ENCODE measurements at regions not wholly inside any gene's neighbourhood (a gene's known extent, or its start where the extent isn't known, plus 50 kb on each side); places are given as distances from the start of the nearest gene placed in this dataset.

DNA sequence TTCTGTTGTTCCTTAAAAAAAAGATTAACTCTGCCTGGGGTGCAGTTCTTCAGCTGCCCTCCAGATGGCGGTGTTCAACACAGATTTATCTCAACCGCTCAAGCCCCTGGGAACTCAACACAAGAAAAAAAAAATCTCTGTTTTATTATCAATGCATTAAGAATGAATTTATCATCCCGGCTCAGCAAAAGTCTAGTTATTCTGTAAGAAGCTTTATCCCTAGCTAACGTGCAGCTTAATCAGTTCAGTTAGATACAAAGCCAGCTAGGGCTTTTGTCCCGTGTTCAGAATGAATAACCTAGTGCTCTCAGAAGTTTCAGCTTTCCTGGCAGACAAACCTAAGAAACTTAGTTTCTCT, 475.9 kb upstream of the CCL2 start:
- no peak overlapping the region for H3K4me3 Mint-ChIP-seq
- ATAC-seq (ENCODE audit: low read depth in 2 of 2) = no peak

GRCh38 chr17:33785281-33785680, 469.8 kb upstream of the CCL2 start:
- H3K27me3 Mint-ChIP-seq = peaks cover 8 to 17% (median 13%) of the 10 kb centered on the region in 3 donors
- no peak overlapping the region for H3K27ac Mint-ChIP-seq
- no peaks in the 10 kb centered on the region for H3K4me1 Mint-ChIP-seq
- H3K9me3 Mint-ChIP-seq = peaks cover 0 to 6% (median 0%) of the 10 kb centered on the region in 7 donors
- no peaks in the 10 kb centered on the region for H3K36me3 Mint-ChIP-seq
- ATAC-seq (ENCODE audit: low read depth in 2 of 2) = no peak
- no peak overlapping the region for H3K4me3 Mint-ChIP-seq
- no peak for DNase-seq

More for the DNA sequence above, 475.9 kb upstream of the CCL2 start:
- peaks cover 18 to 29% (median 22%) of the 10 kb centered on the region in 3 donors for H3K27me3 Mint-ChIP-seq
- H3K36me3 Mint-ChIP-seq = no peaks in the 10 kb centered on the region
- DNase-seq = peak; percentile 19
- H3K9me3 Mint-ChIP-seq = peaks cover 0 to 3% (median 0%) of the 10 kb centered on the region in 7 donors
- no peak overlapping the region for H3K27ac Mint-ChIP-seq
- H3K4me1 Mint-ChIP-seq = no peaks in the 10 kb centered on the region

DNA sequence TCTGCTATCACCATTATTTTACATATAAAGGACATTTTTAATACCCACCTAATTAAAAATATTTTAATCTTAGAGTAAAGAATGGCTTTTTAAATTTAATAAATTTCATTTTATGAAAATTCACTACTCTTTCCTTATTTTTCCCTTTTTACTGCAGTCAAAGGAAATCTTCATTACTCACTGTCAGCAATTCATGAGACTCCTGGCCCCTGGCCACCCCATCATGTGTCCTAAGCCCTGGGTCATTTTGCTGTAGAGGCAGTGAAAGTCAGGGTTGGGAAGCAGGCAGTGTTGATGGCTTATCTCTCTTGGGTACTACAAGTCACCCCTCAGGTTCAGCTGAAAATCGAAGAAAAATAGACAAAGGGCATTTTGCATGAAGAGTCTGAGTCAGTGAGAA, 468.6 kb upstream of the CCL2 start:
- H3K9me3 Mint-ChIP-seq = peaks cover 0 to 7% (median 0%) of the 10 kb centered on the region in 7 donors
- H3K27me3 Mint-ChIP-seq = peaks cover 8 to 26% (median 13%) of the 10 kb centered on the region in 3 donors
- no peak overlapping the region for H3K4me3 Mint-ChIP-seq
- no peaks in the 10 kb centered on the region for H3K36me3 Mint-ChIP-seq
- H3K27ac Mint-ChIP-seq = no peak overlapping the region
- ATAC-seq (ENCODE audit: low read depth in 2 of 2) = no peak
- H3K4me1 Mint-ChIP-seq = no peaks in the 10 kb centered on the region
- DNase-seq = no peak

- peaks cover 0 to 22% (median 7%) of the 10 kb centered on the region in 3 donors for H3K27me3 Mint-ChIP-seq
- ATAC-seq (ENCODE audit: low read depth in 2 of 2) = no peak
- DNase-seq = no peak
- no peaks in the 10 kb centered on the region for H3K4me1 Mint-ChIP-seq
- no peaks in the 10 kb centered on the region for H3K36me3 Mint-ChIP-seq
- peaks cover 0 to 7% (median 0%) of the 10 kb centered on the region in 7 donors for H3K9me3 Mint-ChIP-seq
- no peak overlapping the region for H3K4me3 Mint-ChIP-seq
- no peak overlapping the region for H3K27ac Mint-ChIP-seq
These were observed 465.4 kb upstream of the CCL2 start for GRCh38 chr17:33789658-33790057.

- DNase-seq = no peak
- ATAC-seq (ENCODE audit: low read depth in 2 of 2) = no peak
- Mint-ChIP-seq H3K27ac (no peak overlapping the region), H3K36me3 (no peaks in the 10 kb centered on the region), H3K27me3 (peaks cover 15 to 28% (median 16%) of the 10 kb centered on the region in 3 donors), H3K4me1 (no peaks in the 10 kb centered on the region), H3K4me3 (no peak overlapping the region), H3K9me3 (peaks cover 0 to 3% (median 0%) of the 10 kb centered on the region in 7 donors)
These were observed 457.9 kb upstream of the CCL2 start for GRCh38 chr17:33797181-33797580.

GRCh38 chr17:33798308-33798707, 456.8 kb upstream of the CCL2 start:
- Mint-ChIP-seq H3K4me3 (no peak overlapping the region), H3K27me3 (peaks cover 15 to 35% (median 23%) of the 10 kb centered on the region in 3 donors), H3K36me3 (no peaks in the 10 kb centered on the region), H3K4me1 (no peaks in the 10 kb centered on the region), H3K9me3 (peaks cover 0 to 3% (median 0%) of the 10 kb centered on the region in 7 donors), H3K27ac (no peak overlapping the region)
- DNase-seq = no peak
- ATAC-seq (ENCODE audit: low read depth in 2 of 2) = no peak

GRCh38 chr17:33802349-33803198, 452.5 kb upstream of the CCL2 start:
- no peak overlapping the region for H3K4me3 Mint-ChIP-seq
- ATAC-seq (ENCODE audit: low read depth in 2 of 2) (no peak), DNase-seq (no peak)
- no peak overlapping the region for H3K27ac Mint-ChIP-seq
- H3K9me3 Mint-ChIP-seq = peaks cover 0 to 3% (median 0%) of the 10 kb centered on the region in 7 donors
- no peaks in the 10 kb centered on the region for H3K4me1 Mint-ChIP-seq
- H3K36me3 Mint-ChIP-seq = no peaks in the 10 kb centered on the region
- H3K27me3 Mint-ChIP-seq = peaks cover 17 to 47% (median 39%) of the 10 kb centered on the region in 3 donors

DNA sequence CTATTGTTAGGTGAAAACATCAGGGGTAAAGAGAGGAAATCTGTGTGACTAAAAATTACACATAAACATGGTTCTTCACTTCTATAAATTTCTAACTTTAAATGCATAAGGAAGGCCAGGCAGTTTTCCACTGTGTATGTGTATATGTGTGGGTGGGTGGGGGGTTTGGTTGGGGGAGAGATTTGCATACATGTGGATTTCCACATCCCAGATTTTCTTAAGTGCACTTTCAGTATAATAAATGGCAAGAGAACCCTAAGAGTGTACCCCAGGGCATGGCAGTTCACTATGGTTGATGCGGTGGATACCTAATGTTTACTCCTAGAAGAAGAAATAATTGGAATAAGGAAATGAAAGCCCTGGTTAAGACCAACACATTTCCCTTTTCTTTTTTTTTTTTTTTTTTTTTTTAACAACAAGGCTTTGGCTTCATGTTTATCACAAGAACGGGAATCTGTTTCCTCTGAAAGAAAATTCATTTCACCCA, 451.8 kb upstream of the CCL2 start:
- H3K27me3 Mint-ChIP-seq = peaks cover 21 to 40% (median 34%) of the 10 kb centered on the region in 3 donors
- H3K4me1 Mint-ChIP-seq = no peaks in the 10 kb centered on the region
- no peak overlapping the region for H3K27ac Mint-ChIP-seq
- H3K36me3 Mint-ChIP-seq = no peaks in the 10 kb centered on the region
- H3K9me3 Mint-ChIP-seq = peaks cover 0 to 3% (median 0%) of the 10 kb centered on the region in 7 donors
- H3K4me3 Mint-ChIP-seq = no peak overlapping the region
- DNase-seq (no peak), ATAC-seq (ENCODE audit: low read depth in 2 of 2) (no peak)

DNA sequence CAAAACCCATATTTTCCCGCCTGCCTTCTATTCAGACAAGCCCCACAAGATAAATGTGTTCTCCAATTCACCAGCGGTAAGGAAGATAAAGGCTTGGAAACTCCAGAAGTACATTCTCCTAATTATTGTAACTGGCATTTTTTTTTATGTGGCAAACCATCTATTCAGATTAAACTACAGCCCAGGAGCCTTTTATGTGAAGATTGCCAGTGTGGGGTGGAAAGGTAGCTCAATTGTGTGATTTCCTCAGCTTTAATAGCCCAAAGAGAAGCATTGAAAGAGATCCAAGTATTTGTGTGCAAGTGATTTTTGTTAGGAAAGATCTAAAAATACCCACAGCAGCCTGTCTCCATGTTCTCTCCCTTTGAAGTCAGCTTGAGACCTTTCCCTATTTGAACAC, 451.4 kb upstream of the CCL2 start:
- H3K4me1 Mint-ChIP-seq = no peaks in the 10 kb centered on the region
- peaks cover 0 to 3% (median 0%) of the 10 kb centered on the region in 7 donors for H3K9me3 Mint-ChIP-seq
- H3K4me3 Mint-ChIP-seq = no peak overlapping the region
- ATAC-seq (ENCODE audit: low read depth in 2 of 2) (no peak), DNase-seq (no peak)
- H3K27me3 Mint-ChIP-seq = peaks cover 22 to 40% (median 33%) of the 10 kb centered on the region in 3 donors
- no peaks in the 10 kb centered on the region for H3K36me3 Mint-ChIP-seq
- no peak overlapping the region for H3K27ac Mint-ChIP-seq

DNA sequence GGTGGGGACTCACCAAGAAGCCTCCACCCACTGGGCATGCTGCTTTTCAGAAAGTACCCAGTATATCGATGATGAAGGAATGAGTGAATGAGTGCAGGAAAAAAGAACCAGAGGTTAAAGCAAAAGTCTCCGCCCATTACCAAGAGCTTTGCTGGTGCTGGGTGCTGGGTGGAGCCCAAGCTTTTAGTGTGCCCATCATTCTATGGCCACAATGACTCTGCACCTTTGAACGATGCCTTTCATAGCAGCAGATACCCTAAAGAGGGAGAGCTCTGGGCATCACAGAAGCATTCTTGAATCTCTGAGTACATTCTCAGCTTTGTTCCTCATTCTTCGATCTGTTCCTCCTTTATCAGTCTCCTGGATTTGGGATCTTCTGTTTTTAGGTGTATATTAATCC, 450.7 kb upstream of the CCL2 start:
- Mint-ChIP-seq H3K4me1 (no peaks in the 10 kb centered on the region), H3K36me3 (no peaks in the 10 kb centered on the region), H3K27me3 (peaks cover 22 to 39% (median 26%) of the 10 kb centered on the region in 3 donors), H3K9me3 (peaks cover 0 to 2% (median 0%) of the 10 kb centered on the region in 7 donors), H3K4me3 (no peak overlapping the region), H3K27ac (no peak overlapping the region)
- DNase-seq (no peak), ATAC-seq (ENCODE audit: low read depth in 2 of 2) (no peak)

- H3K27ac Mint-ChIP-seq = no peak overlapping the region
- no peaks in the 10 kb centered on the region for H3K36me3 Mint-ChIP-seq
- H3K4me1 Mint-ChIP-seq = no peaks in the 10 kb centered on the region
- ATAC-seq (ENCODE audit: low read depth in 2 of 2) (no peak), DNase-seq (no peak)
- H3K9me3 Mint-ChIP-seq = peaks cover 0 to 2% (median 0%) of the 10 kb centered on the region in 7 donors
- peaks cover 12 to 30% (median 23%) of the 10 kb centered on the region in 3 donors for H3K27me3 Mint-ChIP-seq
- no peak overlapping the region for H3K4me3 Mint-ChIP-seq
These were observed 448.5 kb upstream of the CCL2 start for GRCh38 chr17:33806631-33807030.

- no peaks in the 10 kb centered on the region for H3K36me3 Mint-ChIP-seq
- H3K4me1 Mint-ChIP-seq = no peaks in the 10 kb centered on the region
- DNase-seq (no peak), ATAC-seq (ENCODE audit: low read depth in 2 of 2) (no peak)
- H3K4me3 Mint-ChIP-seq = no peak overlapping the region
- peaks cover 0 to 2% (median 0%) of the 10 kb centered on the region in 7 donors for H3K9me3 Mint-ChIP-seq
- no peak overlapping the region for H3K27ac Mint-ChIP-seq
- peaks cover 12 to 22% (median 15%) of the 10 kb centered on the region in 3 donors for H3K27me3 Mint-ChIP-seq
These were observed 445.3 kb upstream of the CCL2 start for GRCh38 chr17:33809748-33810147.

DNA sequence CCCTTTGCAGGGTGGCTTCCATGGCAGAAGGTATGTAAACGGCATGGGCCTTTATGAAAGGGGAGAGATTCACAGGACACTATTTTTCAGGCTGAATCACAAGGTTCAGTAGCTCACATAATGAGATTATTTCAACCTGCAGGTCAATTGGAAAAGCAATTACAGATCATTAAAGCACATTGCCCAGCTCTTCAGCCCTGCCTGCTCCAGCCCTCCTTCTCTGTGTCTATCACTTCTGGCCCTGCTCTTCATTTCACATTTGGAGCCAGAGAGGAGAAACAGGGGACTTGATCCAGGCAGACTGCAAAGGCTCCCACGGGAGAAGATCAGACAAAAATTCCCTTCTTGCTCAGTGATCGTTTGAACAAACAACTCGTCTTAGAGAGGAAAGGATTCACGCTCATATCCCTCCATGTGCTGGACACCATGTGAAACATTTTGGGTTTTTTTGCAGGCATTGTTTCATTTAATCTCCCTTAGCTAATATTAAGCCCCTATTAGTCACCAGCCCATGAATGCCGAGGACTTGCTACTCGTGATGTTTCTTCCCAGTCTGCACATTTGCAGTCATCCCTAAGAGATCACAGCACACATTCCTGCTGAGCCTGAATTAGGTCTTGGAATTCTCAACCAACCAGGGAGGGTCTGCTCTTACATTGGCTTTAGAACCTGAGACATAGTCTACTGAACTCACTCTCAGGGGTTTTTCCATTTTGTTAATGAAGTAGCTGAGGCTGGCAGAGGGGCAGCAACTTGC, 443.9 kb upstream of the CCL2 start:
- DNase-seq (no peak), ATAC-seq (ENCODE audit: low read depth in 2 of 2) (no peak)
- H3K27ac Mint-ChIP-seq = no peak overlapping the region
- H3K4me1 Mint-ChIP-seq = no peaks in the 10 kb centered on the region
- H3K9me3 Mint-ChIP-seq = peaks cover 0 to 2% (median 0%) of the 10 kb centered on the region in 7 donors
- H3K36me3 Mint-ChIP-seq = no peaks in the 10 kb centered on the region
- H3K27me3 Mint-ChIP-seq = peaks cover under 1 to 17% (median 12%) of the 10 kb centered on the region in 3 donors
- no peak overlapping the region for H3K4me3 Mint-ChIP-seq
